ENCODE measurements at regions not wholly inside any gene's neighbourhood (a gene's known extent, or its start where the extent isn't known, plus 50 kb on each side); places are given as distances from the start of the nearest gene placed in this dataset.

DNA sequence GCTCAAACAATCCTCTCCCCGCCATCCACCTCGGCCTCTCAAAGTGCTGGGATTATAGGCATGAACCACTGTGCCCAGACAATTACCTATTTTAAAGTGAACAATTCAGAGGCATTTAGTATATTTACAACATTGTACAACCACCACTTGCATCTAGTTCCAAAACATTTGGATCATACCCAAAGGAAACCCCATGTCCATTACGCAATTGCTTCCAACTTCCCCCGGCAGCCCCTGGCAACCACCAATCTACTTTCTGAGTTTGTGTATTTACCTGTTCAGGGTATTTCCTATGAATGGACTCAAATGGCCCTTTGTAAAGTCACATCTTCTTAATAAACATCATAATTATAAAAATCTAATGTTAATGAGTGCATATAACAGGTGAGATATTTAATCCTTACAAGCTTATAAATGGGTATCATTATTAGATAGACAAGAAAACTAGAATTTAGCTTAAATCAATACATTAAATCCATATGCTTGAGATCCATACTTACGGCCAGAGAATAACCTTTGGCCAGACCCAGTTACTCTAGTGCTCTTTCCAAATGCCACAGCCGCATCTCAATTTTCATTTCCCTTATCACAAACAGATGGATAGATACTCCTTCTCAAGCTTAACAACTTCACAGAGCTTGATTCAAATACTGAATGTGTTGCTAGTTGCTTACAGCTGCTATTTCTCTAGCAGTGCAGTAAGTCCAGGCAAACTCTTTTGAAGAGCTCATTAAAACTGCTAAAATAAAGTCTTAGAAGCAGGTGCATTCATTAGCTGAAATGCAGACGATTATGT is 133.4 kb upstream of the MKLN1 start:
- no peak for DNase-seq

DNA sequence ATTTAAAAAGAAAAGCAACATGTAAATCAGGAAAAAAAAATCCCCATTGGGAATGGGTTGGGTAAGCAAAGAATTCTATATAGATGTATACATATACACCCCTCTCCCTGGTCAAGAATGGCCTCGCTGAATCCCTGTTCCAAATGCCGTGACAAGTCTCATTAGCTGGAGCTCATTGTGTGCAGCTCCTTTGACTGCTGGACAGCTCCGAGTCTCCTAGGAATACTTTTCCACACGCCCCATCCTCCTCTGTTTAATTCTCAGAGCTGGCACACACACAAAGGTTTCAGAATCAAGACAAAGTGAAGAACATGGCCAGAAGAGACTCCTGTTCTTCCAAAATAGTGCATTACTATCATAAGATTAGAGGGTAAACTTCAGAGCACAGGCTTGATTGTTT is 130.9 kb upstream of the MKLN1 start:
- DNase-seq = no peak

- DNase-seq = no peak
Observed at GRCh38 chr7:131197920-131198615, 129.6 kb upstream of the MKLN1 start.

- no peak for DNase-seq
Observed at GRCh38 chr7:131202451-131202850, 125.2 kb upstream of the MKLN1 start.

- DNase-seq = no peak
Observed at GRCh38 chr7:131203291-131203976, 124.2 kb upstream of the MKLN1 start.

DNA sequence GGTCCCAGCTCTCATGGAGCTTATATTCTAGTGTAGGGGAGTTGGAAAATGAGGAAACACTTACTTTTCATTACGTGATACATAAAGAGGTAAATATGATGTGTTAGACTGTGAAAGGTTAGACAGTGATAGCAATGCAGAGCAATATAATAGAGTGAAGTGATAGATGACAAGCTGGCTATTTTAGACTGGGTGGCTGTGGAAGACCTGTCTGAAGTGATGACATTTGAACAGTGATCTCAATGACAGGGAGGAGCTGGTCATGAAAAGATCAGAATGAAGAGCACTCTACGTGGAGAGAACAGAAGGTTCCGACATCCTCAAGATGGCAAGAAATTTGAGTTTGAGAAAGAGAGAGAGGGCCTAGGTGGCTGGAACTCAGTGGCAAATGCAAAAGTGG is 118.9 kb upstream of the MKLN1 start:
- no peak for DNase-seq

- DNase-seq = no peak
Observed at GRCh38 chr7:131210618-131211017, 117.1 kb upstream of the MKLN1 start.

GRCh38 chr7:131211500-131211899 is 116.2 kb upstream of the MKLN1 start:
- DNase-seq = no peak

DNA sequence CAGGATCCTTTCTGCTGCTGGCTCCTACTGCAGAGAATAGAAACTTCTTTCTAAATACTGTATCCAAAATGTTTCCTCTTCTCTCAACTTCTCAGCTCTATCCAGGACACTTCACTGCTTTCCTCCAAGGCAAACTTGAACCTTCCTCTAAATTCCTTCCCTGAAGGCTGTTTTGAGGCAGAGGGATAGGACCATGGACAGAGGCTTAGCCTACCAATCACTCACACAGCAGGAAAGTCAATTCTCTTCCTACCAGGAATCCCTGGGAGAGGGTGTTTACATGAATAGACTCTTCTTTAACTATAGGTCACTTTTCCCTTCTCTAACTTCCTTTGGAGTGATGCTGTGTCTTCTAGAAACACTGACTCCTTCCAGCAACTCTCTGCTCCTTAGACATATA is 115.6 kb upstream of the MKLN1 start:
- DNase-seq = no peak

- DNase-seq = no peak
Observed at GRCh38 chr7:131218727-131219128, 108.9 kb upstream of the MKLN1 start.

DNA sequence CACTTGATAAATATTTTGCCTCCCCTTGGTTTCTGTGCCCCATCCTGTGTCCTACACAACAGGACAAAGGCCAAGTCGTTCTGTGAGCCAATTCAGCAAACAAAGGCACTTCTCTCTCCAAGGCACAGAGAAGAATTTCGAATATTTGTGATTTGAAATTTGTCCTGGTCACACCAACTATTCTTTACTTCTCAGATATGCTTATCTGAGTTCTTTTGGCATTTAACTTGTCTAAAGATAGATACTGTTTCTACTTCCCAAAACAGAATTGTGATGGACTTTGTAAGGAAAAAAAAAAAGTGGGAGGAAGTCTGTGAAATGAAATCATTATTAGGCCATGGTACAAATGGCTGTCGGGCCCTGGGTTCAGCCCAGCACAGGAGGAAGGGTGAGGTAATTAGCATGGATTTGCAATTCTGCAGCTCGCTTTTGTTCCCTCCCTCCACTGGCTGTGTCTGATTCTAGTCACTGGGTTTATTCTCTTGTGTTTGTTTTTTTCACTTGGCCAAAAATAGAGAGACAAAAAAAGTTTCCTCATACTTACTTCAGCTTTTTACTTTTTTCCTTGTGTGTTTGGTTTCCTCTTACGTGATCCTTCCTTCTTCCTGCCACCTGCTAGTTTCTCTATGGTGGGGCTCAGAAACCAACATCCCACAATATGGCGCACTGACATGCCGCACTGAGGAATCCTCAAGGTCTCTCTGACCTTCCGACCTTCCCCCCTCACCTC is 108.2 kb upstream of the MKLN1 start:
- no peak for DNase-seq

- DNase-seq = no peak
Observed at GRCh38 chr7:131221061-131221460, 106.6 kb upstream of the MKLN1 start.

DNA sequence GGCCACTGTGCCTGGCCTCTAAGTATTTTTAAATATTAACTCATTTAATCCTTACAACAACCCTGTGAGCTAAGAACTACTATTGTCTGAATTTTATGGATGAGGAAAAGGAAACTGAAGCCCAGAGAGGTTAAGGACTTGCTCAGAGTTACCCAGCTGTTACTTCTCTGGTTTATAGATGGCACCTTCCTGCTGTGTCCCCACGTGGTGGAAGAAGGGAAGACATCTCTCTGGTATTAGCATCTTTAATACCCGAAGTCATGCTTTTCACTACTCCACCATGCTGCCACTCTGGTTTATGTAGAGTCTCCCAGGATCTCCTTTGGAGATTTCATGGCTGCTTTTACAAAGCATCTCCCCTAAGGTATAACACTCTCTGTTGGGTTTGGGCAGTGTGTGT is 105.5 kb upstream of the MKLN1 start:
- DNase-seq = no peak

- DNase-seq = no peak
Observed at GRCh38 chr7:131223151-131223550, 104.5 kb upstream of the MKLN1 start.

DNA sequence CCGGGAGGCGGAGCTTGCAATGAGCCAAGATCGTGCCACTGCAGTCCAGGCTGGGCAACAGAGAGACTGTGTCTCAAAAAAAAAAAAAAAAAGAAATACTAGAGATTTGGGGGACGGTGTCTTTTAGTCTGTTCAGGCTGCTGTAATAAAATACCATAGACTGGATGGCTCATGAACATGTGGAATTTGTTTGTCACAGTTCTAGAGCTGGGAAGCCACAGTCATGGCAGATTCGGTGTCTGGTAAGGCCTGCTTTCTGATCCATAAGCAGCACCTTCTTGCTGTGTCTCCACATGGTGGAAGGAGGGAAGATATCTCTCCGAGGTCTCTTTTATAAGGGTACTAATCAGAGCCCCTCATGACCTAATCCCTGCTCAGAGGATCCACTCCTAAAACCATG is 102.7 kb upstream of the MKLN1 start:
- DNase-seq = no peak

GRCh38 chr7:131225619-131226513 is 101.8 kb upstream of the MKLN1 start:
- DNase-seq = no peak

GRCh38 chr7:131226514-131226865 is 101.2 kb upstream of the MKLN1 start:
- no peak for DNase-seq

DNA sequence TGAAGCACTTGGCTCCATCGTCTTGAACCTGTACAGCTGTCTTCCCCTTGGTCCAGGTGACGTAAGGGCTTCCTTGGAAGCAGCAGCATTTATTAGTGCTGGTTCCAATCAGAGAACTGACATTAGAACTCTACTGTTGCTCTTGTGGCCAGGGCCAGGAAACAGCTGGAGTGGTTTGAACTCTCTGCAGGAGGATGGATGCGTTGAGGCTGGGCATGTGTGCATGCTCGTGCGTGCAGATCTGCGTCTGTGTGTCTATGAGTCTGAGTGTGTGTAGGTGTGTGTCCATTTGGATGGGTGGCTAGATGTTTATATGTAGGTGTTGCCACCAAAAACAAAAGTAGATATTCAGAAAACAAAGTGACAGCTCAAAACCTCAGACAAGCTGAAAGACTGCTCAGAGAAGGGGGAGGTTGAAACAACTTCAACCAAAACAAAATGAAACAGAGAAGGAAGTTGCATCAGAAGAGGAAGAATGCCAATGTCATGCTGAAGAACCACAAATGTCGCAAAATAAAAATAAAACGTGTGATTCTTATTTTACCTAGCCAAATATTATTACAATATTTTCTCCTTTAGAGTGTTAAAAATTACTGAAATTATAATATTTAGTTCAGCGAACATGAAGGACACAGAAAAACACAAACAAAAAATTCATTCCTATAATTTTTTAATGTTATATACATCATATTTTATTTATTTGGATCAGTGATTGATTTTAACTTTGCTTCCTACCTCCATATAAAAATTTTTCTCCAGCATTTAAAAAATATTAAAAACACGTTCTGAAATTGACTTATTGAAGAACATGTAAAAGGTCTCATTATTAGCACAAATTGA is 96.1 kb upstream of the MKLN1 start:
- DNase-seq = peak; percentile 40 to 44

GRCh38 chr7:131232768-131233167 is 94.9 kb upstream of the MKLN1 start:
- DNase-seq = no peak

DNA sequence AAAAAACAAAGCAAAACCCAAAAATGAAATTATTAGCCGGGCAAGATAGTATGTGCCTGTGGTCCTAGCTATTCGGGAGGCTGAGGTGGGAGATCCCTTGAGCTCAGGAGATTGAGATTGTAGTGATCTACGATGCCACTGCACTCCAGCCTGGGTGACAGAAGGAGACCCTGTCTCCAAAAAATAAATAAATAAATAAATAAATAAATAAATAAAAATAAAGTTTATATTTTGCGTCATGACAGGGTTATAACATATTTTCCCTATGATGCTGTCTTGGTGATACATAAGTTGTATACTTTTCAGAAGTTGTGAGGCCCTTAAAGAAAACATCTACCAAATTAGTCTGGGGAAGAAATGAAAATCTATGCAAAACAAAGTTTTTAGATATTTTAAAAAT is 94.5 kb upstream of the MKLN1 start:
- DNase-seq = no peak

DNA sequence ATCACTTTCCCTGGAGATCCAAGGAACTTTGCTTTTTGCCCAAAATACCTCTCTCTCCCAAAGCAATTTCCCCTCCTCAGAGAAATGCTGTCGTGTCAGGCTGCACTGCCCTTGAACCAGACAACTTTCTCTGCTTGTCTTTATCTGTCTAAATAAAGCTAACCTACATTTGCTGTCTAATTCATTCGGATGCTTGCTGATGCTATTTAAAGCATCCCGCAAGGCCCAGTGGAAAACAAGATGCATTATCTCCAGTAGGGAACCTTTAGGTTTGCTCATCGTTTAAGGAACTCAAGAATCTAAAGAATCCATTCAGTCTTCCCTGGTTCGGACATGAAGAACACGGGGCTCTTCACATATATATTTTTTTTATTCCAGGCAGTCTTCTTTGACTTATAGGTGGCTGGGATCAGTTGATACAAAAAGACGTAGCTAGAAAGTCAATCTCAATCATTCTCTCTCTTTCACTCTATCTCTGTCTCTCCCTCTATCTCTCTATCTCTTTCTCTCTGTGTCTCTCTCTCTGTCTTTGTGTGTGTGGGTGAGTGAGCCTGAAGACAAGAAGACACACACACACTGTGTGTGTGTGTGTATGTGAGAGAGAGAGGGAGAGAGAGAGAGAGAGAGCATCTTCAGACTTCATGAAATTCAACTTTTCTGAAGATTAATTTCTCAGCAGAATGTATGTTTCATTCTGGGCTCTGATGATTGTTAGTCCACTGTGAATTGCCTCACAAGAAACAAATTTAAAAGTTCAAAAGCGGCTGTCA is 92.8 kb upstream of the MKLN1 start:
- no peak for DNase-seq

All from stimulated activated CD4-positive, alpha-beta T cell treated with anti-CD3 and anti-CD28 coated beads, Interleukin-2, amount 100 ng/mL, for 48 hours (primary cell).